ENCODE measurements at regions not wholly inside any gene's neighbourhood (a gene's known extent, or its start where the extent isn't known, plus 50 kb on each side); places are given as distances from the start of the nearest gene placed in this dataset.

GRCh38 chr4:110675426-110675825 lies 52.5 kb upstream of the PITX2 start:
- Histone ChIP-seq H3K4me1 (ENCODE audit: insufficient read depth, low read length) (no peaks in the 10 kb centered on the region), H3K36me3 (ENCODE audit: insufficient read depth, low read length) (no peaks in the 10 kb centered on the region), H2AFZ (ENCODE audit: low read depth, low read length) (no peak overlapping the region), H3K9me3 (ENCODE audit: low read length) (no peaks in the 10 kb centered on the region), H3K27me3 (ENCODE audit: insufficient read depth, low read length) (no peaks in the 10 kb centered on the region), H3K4me3 (ENCODE audit: low read length) (no peak overlapping the region)

- no peaks in the 10 kb centered on the region for H3K27me3 ChIP-seq (ENCODE audit: insufficient read depth, low read length)
- no peaks in the 10 kb centered on the region for H3K4me1 ChIP-seq (ENCODE audit: insufficient read depth, low read length)
- H3K36me3 ChIP-seq (ENCODE audit: insufficient read depth, low read length): no peaks in the 10 kb centered on the region
- no peak overlapping the region for H2AFZ ChIP-seq (ENCODE audit: low read depth, low read length)
- no peak overlapping the region for H3K4me3 ChIP-seq (ENCODE audit: low read length)
- no peaks in the 10 kb centered on the region for H3K9me3 ChIP-seq (ENCODE audit: low read length)
These were observed 53.4 kb upstream of the PITX2 start for GRCh38 chr4:110676241-110676640.

- Histone ChIP-seq H3K4me3 (ENCODE audit: low read length) (no peak overlapping the region), H3K4me1 (ENCODE audit: insufficient read depth, low read length) (no peaks in the 10 kb centered on the region), H3K27me3 (ENCODE audit: insufficient read depth, low read length) (no peaks in the 10 kb centered on the region), H2AFZ (ENCODE audit: low read depth, low read length) (no peak overlapping the region), H3K9me3 (ENCODE audit: low read length) (no peaks in the 10 kb centered on the region), H3K36me3 (ENCODE audit: insufficient read depth, low read length) (no peaks in the 10 kb centered on the region)
These were observed 55.8 kb upstream of the PITX2 start for GRCh38 chr4:110678517-110679227.

GRCh38 chr4:110680265-110680664 lies 57.4 kb upstream of the PITX2 start:
- Histone ChIP-seq H3K9me3 (ENCODE audit: low read length) (no peaks in the 10 kb centered on the region), H3K36me3 (ENCODE audit: insufficient read depth, low read length) (no peaks in the 10 kb centered on the region), H3K27me3 (ENCODE audit: insufficient read depth, low read length) (no peaks in the 10 kb centered on the region), H3K4me3 (ENCODE audit: low read length) (no peak overlapping the region), H3K4me1 (ENCODE audit: insufficient read depth, low read length) (no peaks in the 10 kb centered on the region), H2AFZ (ENCODE audit: low read depth, low read length) (no peak overlapping the region)

- H3K4me1 ChIP-seq (ENCODE audit: insufficient read depth, low read length): no peaks in the 10 kb centered on the region
- no peak overlapping the region for H3K4me3 ChIP-seq (ENCODE audit: low read length)
- H3K36me3 ChIP-seq (ENCODE audit: insufficient read depth, low read length): no peaks in the 10 kb centered on the region
- H3K9me3 ChIP-seq (ENCODE audit: low read length): no peaks in the 10 kb centered on the region
- H2AFZ ChIP-seq (ENCODE audit: low read depth, low read length): no peak overlapping the region
- no peaks in the 10 kb centered on the region for H3K27me3 ChIP-seq (ENCODE audit: insufficient read depth, low read length)
These were observed 58.5 kb upstream of the PITX2 start for GRCh38 chr4:110681381-110681780.

- Histone ChIP-seq H3K4me3 (ENCODE audit: low read length) (no peak overlapping the region), H3K9me3 (ENCODE audit: low read length) (no peaks in the 10 kb centered on the region), H3K36me3 (ENCODE audit: insufficient read depth, low read length) (no peaks in the 10 kb centered on the region), H3K4me1 (ENCODE audit: insufficient read depth, low read length) (no peaks in the 10 kb centered on the region), H2AFZ (ENCODE audit: low read depth, low read length) (no peak overlapping the region), H3K27me3 (ENCODE audit: insufficient read depth, low read length) (no peaks in the 10 kb centered on the region)
These were observed 59.4 kb upstream of the PITX2 start for GRCh38 chr4:110682311-110682710.

- no peak overlapping the region for H3K4me3 ChIP-seq (ENCODE audit: low read length)
- H3K4me1 ChIP-seq (ENCODE audit: insufficient read depth, low read length): no peaks in the 10 kb centered on the region
- no peaks in the 10 kb centered on the region for H3K36me3 ChIP-seq (ENCODE audit: insufficient read depth, low read length)
- no peaks in the 10 kb centered on the region for H3K27me3 ChIP-seq (ENCODE audit: insufficient read depth, low read length)
- H3K9me3 ChIP-seq (ENCODE audit: low read length): no peaks in the 10 kb centered on the region
- no peak overlapping the region for H2AFZ ChIP-seq (ENCODE audit: low read depth, low read length)
These were observed 60.7 kb upstream of the PITX2 start for GRCh38 chr4:110683601-110684000.

- H3K9me3 ChIP-seq (ENCODE audit: low read length): no peaks in the 10 kb centered on the region
- H2AFZ ChIP-seq (ENCODE audit: low read depth, low read length): no peak overlapping the region
- H3K36me3 ChIP-seq (ENCODE audit: insufficient read depth, low read length): no peaks in the 10 kb centered on the region
- H3K4me3 ChIP-seq (ENCODE audit: low read length): no peak overlapping the region
- H3K4me1 ChIP-seq (ENCODE audit: insufficient read depth, low read length): no peaks in the 10 kb centered on the region
- no peaks in the 10 kb centered on the region for H3K27me3 ChIP-seq (ENCODE audit: insufficient read depth, low read length)
These were observed 79.4 kb upstream of the PITX2 start for GRCh38 chr4:110702326-110702725.

- Histone ChIP-seq H2AFZ (ENCODE audit: low read depth, low read length) (no peak overlapping the region), H3K4me1 (ENCODE audit: insufficient read depth, low read length) (no peaks in the 10 kb centered on the region), H3K36me3 (ENCODE audit: insufficient read depth, low read length) (no peaks in the 10 kb centered on the region), H3K27me3 (ENCODE audit: insufficient read depth, low read length) (no peaks in the 10 kb centered on the region), H3K9me3 (ENCODE audit: low read length) (no peaks in the 10 kb centered on the region), H3K4me3 (ENCODE audit: low read length) (no peak overlapping the region)
These were observed 82.0 kb upstream of the PITX2 start for GRCh38 chr4:110704748-110705439.

GRCh38 chr4:110705440-110705782 lies 82.5 kb upstream of the PITX2 start:
- Histone ChIP-seq H3K4me1 (ENCODE audit: insufficient read depth, low read length) (no peaks in the 10 kb centered on the region), H3K36me3 (ENCODE audit: insufficient read depth, low read length) (no peaks in the 10 kb centered on the region), H3K9me3 (ENCODE audit: low read length) (no peaks in the 10 kb centered on the region), H3K27me3 (ENCODE audit: insufficient read depth, low read length) (no peaks in the 10 kb centered on the region), H2AFZ (ENCODE audit: low read depth, low read length) (no peak overlapping the region), H3K4me3 (ENCODE audit: low read length) (no peak overlapping the region)

- no peak overlapping the region for H2AFZ ChIP-seq (ENCODE audit: low read depth, low read length)
- H3K36me3 ChIP-seq (ENCODE audit: insufficient read depth, low read length): no peaks in the 10 kb centered on the region
- H3K27me3 ChIP-seq (ENCODE audit: insufficient read depth, low read length): no peaks in the 10 kb centered on the region
- H3K4me3 ChIP-seq (ENCODE audit: low read length): no peak overlapping the region
- no peaks in the 10 kb centered on the region for H3K4me1 ChIP-seq (ENCODE audit: insufficient read depth, low read length)
- no peaks in the 10 kb centered on the region for H3K9me3 ChIP-seq (ENCODE audit: low read length)
These were observed 87.2 kb upstream of the PITX2 start for GRCh38 chr4:110710070-110710469.

- H3K4me1 ChIP-seq (ENCODE audit: insufficient read depth, low read length): no peaks in the 10 kb centered on the region
- no peaks in the 10 kb centered on the region for H3K27me3 ChIP-seq (ENCODE audit: insufficient read depth, low read length)
- H3K36me3 ChIP-seq (ENCODE audit: insufficient read depth, low read length): no peaks in the 10 kb centered on the region
- no peak overlapping the region for H2AFZ ChIP-seq (ENCODE audit: low read depth, low read length)
- no peak overlapping the region for H3K4me3 ChIP-seq (ENCODE audit: low read length)
- no peaks in the 10 kb centered on the region for H3K9me3 ChIP-seq (ENCODE audit: low read length)
These were observed 89.6 kb upstream of the PITX2 start for GRCh38 chr4:110712486-110712885.

GRCh38 chr4:110730318-110730717 lies 107.4 kb upstream of the PITX2 start:
- Histone ChIP-seq H3K9me3 (ENCODE audit: low read length) (no peaks in the 10 kb centered on the region), H3K27me3 (ENCODE audit: insufficient read depth, low read length) (no peaks in the 10 kb centered on the region), H3K4me3 (ENCODE audit: low read length) (no peak overlapping the region), H3K4me1 (ENCODE audit: insufficient read depth, low read length) (no peaks in the 10 kb centered on the region), H3K36me3 (ENCODE audit: insufficient read depth, low read length) (no peaks in the 10 kb centered on the region), H2AFZ (ENCODE audit: low read depth, low read length) (no peak overlapping the region)

- no peaks in the 10 kb centered on the region for H3K36me3 ChIP-seq (ENCODE audit: insufficient read depth, low read length)
- H2AFZ ChIP-seq (ENCODE audit: low read depth, low read length): no peak overlapping the region
- H3K4me1 ChIP-seq (ENCODE audit: insufficient read depth, low read length): no peaks in the 10 kb centered on the region
- H3K9me3 ChIP-seq (ENCODE audit: low read length): no peaks in the 10 kb centered on the region
- H3K4me3 ChIP-seq (ENCODE audit: low read length): no peak overlapping the region
- H3K27me3 ChIP-seq (ENCODE audit: insufficient read depth, low read length): no peaks in the 10 kb centered on the region
These were observed 111.0 kb upstream of the PITX2 start for GRCh38 chr4:110733901-110734300.
